Stimulated activated CD8-positive, alpha-beta memory T cell treated with anti-CD3 and anti-CD28 coated beads, Interleukin-7, amount 100 ng/mL, for 48 hours (primary cell): ENCODE measurements at regions not wholly inside any gene's neighbourhood (a gene's known extent, or its start where the extent isn't known, plus 50 kb on each side); places are given as distances from the start of the nearest gene placed in this dataset.
"Not testable (repeated sequence)": the region's sequence is repeated elsewhere in the genome, so short reads cannot be mapped to it uniquely, and the experiment has no call there.

Experiments used
- DNase-seq, 2 donors: peaks; one replicate each; pipeline ENCODE4 v3.0.0-alpha.2; 2020; ENCODE audit warnings: low read depth in 1 of 2; ENCODE audit errors: extremely low read depth in 1 of 2

DNA sequence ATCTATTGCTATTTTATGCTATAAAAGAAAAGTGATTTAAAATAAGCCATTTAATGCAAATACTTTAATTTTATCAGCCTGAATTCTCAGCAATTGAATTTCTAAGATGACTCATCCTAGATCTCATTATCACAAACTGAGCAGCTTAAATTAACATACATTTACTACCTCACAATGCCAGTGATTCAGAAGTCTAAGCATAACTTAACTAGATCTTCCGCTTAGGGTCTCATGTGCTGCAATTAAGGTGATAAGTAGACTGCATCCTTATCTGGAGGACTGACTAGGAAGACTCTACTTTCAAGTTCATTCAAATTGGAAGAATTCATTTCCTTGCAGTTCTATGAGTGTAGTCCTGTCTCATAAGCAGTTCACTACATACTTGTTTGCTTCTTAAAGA lies 286.6 kb downstream of the COL11A1 start:
- no peak for DNase-seq

- DNase-seq, result no peak
Measured at GRCh38 chr1:102800406-102800805, 307.9 kb downstream of the COL11A1 start.

- no peak for DNase-seq
Measured at GRCh38 chr1:102799496-102799895, 308.8 kb downstream of the COL11A1 start.

DNA sequence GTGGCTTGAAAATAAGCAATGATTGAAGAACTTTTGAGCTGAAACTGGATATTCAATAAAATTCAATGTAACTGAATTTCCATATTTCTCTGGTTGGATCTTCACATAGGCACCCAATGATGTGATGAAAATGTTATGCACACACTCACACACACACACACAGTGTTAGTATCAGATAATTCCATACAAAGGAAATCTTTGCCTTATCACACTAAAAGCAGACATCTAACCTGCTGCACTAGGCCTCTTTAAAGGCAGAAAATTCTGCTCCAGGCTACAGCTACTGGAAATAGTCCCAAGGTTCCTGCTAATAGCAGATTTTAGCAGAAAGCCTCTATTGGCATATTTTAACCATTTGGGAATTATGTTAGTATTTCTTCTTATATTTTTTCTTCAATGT lies 309.6 kb downstream of the COL11A1 start:
- DNase-seq, result no peak

GRCh38 chr1:102796429-102796828 lies 311.9 kb downstream of the COL11A1 start:
- DNase-seq, result no peak

- no peak for DNase-seq
Measured at GRCh38 chr1:102790997-102791396, 317.3 kb downstream of the COL11A1 start.

DNA sequence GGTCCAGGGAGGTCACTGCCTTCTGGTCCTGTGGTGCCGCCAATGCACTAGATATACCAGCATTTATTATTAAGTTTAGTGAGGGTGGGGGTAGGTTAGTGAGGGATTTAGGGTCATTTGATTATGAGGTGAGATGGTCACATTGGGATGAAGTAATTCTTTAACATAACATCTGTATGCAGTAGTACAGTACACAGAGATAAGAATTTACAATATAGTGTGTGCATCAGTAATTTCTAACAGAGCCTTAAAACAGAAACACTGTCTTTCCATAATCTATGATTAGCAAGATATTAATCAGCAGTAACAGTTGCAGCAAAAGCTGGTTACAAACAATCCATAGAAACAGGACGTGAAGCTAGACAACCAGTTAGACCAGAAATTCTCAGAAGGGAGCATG lies 318.4 kb downstream of the COL11A1 start:
- not testable (repeated sequence) for DNase-seq

GRCh38 chr1:102783487-102783886 lies 324.8 kb downstream of the COL11A1 start:
- DNase-seq, result no peak

- DNase-seq, result no peak
Measured at GRCh38 chr1:102782144-102782543, 326.2 kb downstream of the COL11A1 start.

DNA sequence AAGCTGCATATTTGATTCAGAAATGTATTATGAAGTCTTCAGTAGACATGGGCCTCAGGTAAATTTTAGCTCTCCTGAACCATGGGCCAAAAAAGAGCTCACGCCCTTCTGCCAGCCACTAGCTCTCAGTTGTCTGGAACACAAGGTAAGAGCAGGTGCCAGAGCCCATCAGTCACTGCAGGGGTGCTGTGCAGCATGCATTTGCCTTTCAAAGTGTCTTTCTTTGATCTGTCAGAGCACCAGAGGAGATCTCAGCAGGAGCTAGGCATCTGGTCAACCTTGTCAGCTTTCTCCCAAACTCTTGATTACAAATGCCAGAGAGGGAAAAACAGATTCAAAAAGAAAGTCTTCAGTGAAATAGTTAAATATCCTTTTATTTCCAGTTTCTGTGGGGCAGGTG lies 332.3 kb downstream of the COL11A1 start:
- no peak for DNase-seq

DNA sequence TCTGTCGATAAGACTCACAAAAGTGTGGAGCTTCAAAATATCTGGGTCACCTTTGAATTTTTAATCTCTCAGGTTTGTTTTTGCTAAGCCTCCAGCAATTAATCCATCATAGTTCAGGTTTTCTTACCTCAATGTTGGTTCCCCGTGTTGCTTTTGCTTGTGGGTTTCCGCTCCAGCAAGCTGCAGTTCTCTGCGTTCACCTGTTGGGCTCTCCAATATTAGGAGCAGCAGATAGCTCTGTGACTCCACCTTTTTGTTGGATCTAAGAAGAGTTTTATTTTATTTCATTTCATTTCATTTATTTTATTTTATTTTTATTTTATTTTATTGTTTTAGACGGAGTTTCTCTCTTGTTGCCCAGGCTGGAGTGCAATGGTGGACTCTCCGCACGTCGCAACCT lies 335.5 kb downstream of the COL11A1 start:
- no peak for DNase-seq

GRCh38 chr1:102758418-102758817 lies 349.9 kb downstream of the COL11A1 start:
- DNase-seq, result no peak

DNA sequence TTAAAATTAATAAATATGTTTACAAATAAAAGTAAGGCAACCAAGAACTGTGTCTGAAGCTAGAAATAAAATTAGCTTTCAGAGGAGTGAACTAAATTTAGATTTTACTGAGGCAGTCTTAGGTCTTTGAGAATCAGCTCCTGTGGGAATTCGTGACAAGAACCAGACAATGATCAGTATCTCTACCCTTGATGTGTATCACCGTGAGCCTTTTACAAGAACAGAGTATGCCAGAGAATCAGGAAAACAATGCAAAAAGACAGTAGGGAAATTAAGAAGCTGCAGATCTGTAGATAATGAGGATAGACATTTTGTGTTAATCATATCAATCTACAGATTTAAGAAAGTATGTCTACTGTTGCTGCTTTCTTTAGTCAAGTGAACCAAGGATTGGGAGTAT lies 351.0 kb downstream of the COL11A1 start:
- no peak for DNase-seq

DNA sequence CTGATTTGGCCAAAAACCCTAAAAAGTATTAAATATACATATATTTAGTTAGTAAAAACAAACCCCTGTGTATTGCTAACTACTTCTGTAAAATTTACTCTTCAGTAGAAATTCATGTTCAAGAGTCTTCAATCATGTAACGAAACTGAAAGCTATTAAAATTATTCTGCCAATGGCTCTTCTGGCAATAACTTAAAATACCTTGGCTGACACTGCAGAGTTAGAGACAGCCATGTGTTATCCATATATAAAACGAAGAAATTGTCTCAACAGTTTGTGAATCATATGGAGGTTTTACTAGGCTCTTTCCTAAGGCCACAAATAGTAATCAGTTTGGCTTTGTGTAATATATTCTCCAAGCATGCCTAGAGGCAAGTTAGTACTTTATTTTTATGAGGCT lies 357.2 kb downstream of the COL11A1 start:
- no peak for DNase-seq

DNA sequence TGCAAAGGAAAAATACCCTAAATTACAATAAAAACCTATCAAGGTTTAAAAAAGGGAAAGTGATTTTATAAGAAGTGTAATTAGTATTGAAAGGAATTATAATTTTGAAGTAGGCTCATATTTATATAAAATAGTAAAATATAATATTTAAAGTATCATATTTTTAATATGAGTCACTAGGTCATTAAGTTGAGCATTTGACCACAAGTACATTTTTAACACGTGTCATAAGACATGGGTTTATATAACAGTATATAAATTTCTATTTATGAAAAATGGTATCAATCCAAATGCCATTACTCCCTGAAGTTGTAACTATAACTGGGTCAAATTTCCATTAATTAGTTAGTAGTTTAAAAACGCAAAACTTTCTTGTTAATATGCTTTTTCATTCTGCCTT lies 365.9 kb downstream of the COL11A1 start:
- DNase-seq, result no peak

DNA sequence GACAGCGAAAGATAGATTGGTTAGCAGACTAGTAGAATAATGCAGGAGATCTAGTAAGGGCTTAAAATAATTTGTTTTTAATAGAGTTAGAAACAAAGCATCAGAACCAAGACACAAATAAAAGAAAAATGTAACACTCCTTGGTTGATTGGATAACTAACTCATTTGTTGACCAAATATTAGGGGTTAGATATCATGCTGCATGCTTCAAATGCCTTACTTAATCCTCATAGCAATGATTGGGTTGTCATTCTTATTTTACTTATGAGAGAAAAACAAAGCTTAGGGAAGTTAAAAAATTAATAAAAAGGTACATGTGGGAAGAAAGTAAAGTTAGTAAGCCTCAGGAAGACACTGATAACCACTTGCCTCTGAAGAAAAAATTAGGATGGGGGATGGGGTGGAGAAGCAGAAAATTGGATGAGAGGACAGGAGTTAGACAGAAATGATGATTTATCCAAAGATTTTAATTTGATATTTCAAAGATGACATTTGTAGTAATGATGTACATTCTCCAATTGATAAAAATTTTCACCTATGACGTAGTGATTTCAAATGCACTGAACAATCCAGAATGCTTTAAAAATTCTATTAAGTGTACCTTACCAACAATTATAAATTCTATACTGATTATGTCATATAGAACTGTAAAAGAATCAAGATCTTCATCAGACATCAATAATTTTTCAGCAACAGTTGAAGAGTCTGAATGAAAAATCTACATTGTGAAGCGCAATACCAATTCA lies 374.7 kb downstream of the COL11A1 start:
- DNase-seq, result no peak

GRCh38 chr1:102732927-102733326 lies 375.4 kb downstream of the COL11A1 start:
- DNase-seq, result no peak

DNA sequence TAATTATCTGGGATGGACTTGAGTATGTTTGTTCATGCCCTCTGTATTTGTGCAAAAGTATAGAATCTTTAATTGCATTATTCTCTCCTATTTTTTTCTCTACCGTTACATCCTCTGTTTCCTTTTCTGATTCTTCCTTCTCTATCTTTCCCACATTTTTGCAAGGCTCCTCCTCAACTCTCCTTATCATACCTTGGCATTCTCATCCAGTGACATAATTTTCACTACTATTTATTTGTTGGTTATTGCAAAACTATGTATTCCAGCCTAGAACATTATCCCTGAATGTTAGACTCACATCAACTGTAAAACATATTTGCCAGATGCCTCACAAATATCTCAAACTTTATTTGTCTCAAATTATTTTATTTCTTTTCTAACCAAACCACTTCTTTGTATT lies 381.9 kb downstream of the COL11A1 start:
- no peak for DNase-seq

DNA sequence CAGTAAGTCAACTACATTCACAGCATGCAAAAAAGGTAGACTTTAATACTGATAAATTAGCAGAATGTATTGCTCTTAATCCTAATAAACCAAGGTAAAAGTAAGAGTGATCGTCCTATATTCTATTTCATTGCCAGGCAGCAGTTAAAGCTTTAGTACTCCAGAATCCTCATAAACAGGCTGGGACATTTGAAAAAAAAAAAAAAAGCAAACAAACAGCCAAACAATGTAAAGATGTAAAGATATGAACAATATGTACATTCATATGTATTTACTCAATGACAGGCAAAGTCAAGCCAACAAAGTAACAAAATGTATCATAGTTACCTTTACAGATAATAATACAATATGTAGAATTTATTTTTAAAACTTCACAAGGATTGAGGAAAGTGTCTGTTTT lies 383.6 kb downstream of the COL11A1 start:
- no peak for DNase-seq

DNA sequence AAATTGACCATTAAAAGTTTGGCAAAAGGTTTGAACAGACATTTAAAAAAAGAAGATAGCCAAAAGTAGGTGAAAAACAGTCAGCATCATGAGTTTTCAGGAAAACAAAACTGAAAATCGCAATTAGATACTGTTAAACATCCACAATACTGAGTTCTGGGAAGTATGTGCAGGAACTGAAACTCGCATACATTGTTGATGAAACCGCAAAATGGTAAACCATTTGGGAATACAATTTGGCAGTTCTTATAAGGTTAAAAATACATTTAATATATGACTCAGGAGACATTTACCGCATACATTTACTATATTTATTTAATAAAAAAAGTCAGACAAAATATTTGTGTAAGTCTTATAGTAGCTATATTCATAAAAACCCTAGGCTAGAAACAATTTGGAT lies 393.2 kb downstream of the COL11A1 start:
- no peak for DNase-seq

- no peak for DNase-seq
Measured at GRCh38 chr1:102699524-102699923, 408.8 kb downstream of the COL11A1 start.

DNA sequence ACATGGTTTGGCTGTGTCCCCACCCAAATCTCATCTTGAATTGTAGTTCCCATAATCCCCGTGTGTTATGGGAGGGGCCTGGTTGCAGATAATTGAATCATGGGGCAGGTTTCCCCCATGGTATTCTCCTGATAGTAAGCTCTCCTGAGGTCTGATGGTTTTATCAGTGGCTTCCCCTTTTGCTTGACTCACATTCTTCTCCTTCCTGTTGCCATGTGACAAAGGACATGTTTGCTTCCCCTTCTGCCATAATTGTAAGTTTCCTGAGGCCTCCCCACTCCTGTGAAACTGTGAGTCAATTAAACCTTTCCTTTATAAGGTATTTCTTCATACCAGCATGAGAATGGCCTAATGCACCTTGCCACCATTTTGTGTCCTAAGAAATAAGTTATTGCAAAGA lies 415.0 kb downstream of the COL11A1 start:
- DNase-seq, result no peak

- no peak for DNase-seq
Measured at GRCh38 chr1:102691592-102692090, 416.7 kb downstream of the COL11A1 start.
